NB4 (cell line): ENCODE measurements at regions not wholly inside any gene's neighbourhood (a gene's known extent, or its start where the extent isn't known, plus 50 kb on each side); places are given as distances from the start of the nearest gene placed in this dataset.

ENCODE experiments used
- CTCF ChIP-seq: IDR thresholded peaks from one replicate; pipeline ENCODE4 v1.5.1; 2012; ENCODE audit warnings: low read depth, low read length
- POLR2A ChIP-seq: IDR thresholded peaks from 2 replicates; pipeline ENCODE4 v1.6.1; 2011; ENCODE audit warnings: mild to moderate bottlenecking; ENCODE audit not compliant: insufficient read length; ENCODE audit errors: extremely low read depth

GRCh38 chr12:58463051-58463450 is 457.3 kb downstream of the LRIG3 start:
- no peak for TF ChIP-seq POLR2A
- no peak for TF ChIP-seq CTCF
